Stomach smooth muscle (tissue), 2 donors: ENCODE measurements at regions not wholly inside any gene's neighbourhood (a gene's known extent, or its start where the extent isn't known, plus 50 kb on each side); places are given as distances from the start of the nearest gene placed in this dataset.
"Not testable (repeated sequence)": the region's sequence is repeated elsewhere in the genome, so short reads cannot be mapped to it uniquely, and the experiment has no call there.

Experiments
- H3K27ac ChIP-seq: one replicate; pipeline ENCODE4 v1.7.0; 2013; ENCODE audit warnings: mild to moderate bottlenecking, low read length, inconsistent platforms
- H3K27me3 ChIP-seq, 2 donors: one replicate each; pipeline ENCODE4 v1.7.0; 2013; ENCODE audit warnings: low read length in 2 of 2; ENCODE audit not compliant: insufficient read depth in 2 of 2, control insufficient read depth in 1 of 2
- H3K36me3 ChIP-seq, 2 donors: one replicate each; pipeline ENCODE4 v1.7.0; 2013; ENCODE audit warnings: low read length in 2 of 2; ENCODE audit not compliant: control insufficient read depth in 2 of 2, insufficient read depth in 2 of 2
- H3K4me1 ChIP-seq: one replicate; pipeline ENCODE4 v1.7.0; 2013; ENCODE audit warnings: low read length; ENCODE audit not compliant: control insufficient read depth, insufficient read depth
- H3K4me3 ChIP-seq, 2 donors: one replicate each; pipeline ENCODE4 v1.7.0; 2013; ENCODE audit warnings: low read length in 2 of 2
- H3K9ac ChIP-seq, 2 donors: one replicate each; pipeline ENCODE4 v1.7.0; 2013; ENCODE audit warnings: low read length in 2 of 2, mild to moderate bottlenecking in 1 of 2
- H3K9me3 ChIP-seq, 2 donors: one replicate each; pipeline ENCODE4 v1.7.0; 2013; ENCODE audit warnings: low read length in 2 of 2; ENCODE audit not compliant: control insufficient read depth in 2 of 2
- donor health status: healthy.
- donor health status: Pancreatic carcinoma.

DNA sequence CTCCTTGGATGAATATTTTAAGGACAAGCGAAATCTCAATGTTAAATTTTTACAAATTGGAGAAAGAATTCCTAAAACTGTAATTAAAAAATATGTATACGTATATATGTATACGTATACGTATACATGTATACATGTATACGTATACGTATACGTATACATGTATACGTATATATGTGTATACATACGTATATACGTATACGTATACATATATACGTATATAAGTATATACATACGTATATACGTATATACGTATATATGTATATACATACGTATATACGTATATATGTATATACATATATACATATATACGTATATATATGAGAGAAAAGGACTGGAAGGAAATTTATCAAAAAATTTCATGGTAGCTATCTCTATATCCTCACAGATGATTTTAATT, 110.2 kb upstream of the ACKR3 start:
- H3K9me3 ChIP-seq: peaks cover 0 to 4% of the 10 kb centered on the region in 2 donors
- no peak overlapping the region for H3K9ac ChIP-seq
- no peaks in the 10 kb centered on the region for H3K27me3 ChIP-seq
- no peak overlapping the region for H3K4me3 ChIP-seq
- no peak overlapping the region for H3K27ac ChIP-seq
- no peaks in the 10 kb centered on the region for H3K36me3 ChIP-seq
- no peaks in the 10 kb centered on the region for H3K4me1 ChIP-seq

DNA sequence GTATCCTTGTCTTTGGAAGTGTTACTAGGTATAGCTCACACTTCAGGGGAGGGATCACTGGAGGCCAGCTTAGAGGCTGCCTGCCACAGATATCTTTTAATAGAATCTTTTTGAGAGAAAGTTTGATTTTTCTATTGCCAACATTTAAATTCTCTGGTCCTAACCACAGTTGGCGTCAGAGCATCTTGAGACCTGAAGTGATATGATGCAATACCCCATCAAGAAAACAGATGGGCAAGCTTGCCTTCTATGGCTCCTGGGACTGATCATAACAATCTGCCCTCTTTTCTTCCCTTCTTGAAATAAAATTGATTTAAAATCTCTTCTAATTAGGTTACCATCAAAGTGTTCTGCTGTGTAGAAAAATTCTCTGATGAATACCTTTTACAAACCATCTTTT, 105.5 kb upstream of the ACKR3 start:
- H3K27me3 ChIP-seq: no peaks in the 10 kb centered on the region
- no peak overlapping the region for H3K27ac ChIP-seq
- no peak overlapping the region for H3K9ac ChIP-seq
- no peak overlapping the region for H3K4me3 ChIP-seq
- H3K9me3 ChIP-seq: peaks cover 5 to 11% of the 10 kb centered on the region in 2 donors
- H3K4me1 ChIP-seq: no peaks in the 10 kb centered on the region
- H3K36me3 ChIP-seq: no peaks in the 10 kb centered on the region

DNA sequence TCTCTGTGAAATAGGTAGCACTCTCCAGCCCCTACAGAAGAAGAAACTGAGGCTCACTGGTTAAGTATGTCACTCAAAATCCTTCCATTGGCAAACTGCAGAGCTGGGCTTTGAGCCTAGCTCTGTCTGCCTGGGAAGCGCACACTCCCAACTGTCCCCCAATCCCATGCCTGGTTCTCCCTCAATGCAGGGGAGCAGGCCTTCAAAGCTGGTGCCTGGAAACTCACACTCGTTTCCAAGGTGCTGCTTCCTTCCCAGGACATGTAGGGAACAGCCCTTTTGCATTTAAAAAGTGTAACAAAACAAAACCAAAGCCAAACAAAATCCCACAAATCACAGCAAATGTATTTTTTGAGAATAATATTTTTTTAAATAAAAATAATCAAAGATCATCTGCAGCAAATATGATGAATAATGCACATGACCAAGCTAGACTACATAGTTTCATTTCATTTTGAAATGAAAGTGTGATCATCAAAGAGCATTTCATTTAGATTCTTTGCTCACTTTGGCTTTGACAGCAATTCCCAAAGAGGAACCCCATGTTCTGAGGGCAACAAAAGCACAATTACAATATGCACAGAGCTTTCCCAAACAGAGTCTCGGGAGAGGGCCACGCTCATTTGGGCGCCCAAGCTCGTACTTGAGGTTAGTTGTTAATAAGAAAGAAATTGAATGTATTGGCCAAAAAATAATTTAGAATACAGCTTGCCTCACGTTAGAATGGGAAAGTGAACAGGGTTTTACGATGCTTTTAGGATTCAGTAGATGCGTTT, 96.7 kb upstream of the ACKR3 start:
- no peak overlapping the region for H3K4me3 ChIP-seq
- H3K9ac ChIP-seq: no peak overlapping the region
- no peak overlapping the region for H3K27ac ChIP-seq
- no peaks in the 10 kb centered on the region for H3K9me3 ChIP-seq
- H3K36me3 ChIP-seq: no peaks in the 10 kb centered on the region
- H3K4me1 ChIP-seq: no peaks in the 10 kb centered on the region
- no peaks in the 10 kb centered on the region for H3K27me3 ChIP-seq

DNA sequence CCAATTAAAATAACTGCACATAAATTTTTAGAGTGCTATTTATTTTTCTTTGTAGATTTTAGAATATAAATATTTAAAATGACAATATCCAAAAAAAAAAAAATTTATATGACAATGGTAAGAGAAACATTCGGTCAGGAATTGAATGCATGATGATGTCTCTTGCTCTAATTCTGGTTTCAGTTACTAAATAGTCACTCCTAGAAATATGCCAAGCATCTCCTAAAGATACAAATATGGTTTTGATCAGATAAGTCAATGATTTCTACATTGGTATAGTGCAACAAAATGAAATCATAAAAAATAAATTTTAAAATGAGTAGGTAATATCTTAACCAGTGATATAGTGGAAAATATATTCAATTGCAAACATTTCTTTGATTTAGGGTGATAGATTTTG, 95.9 kb upstream of the ACKR3 start:
- no peak overlapping the region for H3K4me3 ChIP-seq
- H3K36me3 ChIP-seq: no peaks in the 10 kb centered on the region
- no peaks in the 10 kb centered on the region for H3K4me1 ChIP-seq
- H3K27ac ChIP-seq: no peak overlapping the region
- H3K27me3 ChIP-seq: no peaks in the 10 kb centered on the region
- no peak overlapping the region for H3K9ac ChIP-seq
- H3K9me3 ChIP-seq: no peaks in the 10 kb centered on the region

DNA sequence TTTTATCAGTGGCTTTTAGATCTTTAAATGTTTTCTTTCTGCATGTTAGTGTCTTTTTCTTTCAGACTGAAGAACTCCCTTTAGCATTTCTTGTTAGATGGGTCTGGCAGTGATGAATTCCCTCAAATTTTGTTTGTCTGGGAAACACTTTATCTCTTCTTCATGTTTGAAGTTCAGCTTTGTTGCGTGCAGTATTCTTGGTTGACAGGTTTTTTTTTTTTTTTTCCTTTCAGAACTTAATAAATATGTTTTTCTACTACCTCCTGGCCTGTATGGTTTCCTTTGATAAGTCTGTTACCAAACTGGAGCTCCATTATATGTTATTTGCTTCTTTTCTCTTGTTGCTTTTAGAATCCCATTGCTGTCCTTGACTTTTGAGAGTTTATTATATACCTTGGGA, 89.8 kb upstream of the ACKR3 start:
- H3K4me1 ChIP-seq: no peaks in the 10 kb centered on the region
- H3K36me3 ChIP-seq: no peaks in the 10 kb centered on the region
- H3K27ac ChIP-seq: no peak overlapping the region
- H3K9ac ChIP-seq: no peak overlapping the region
- H3K27me3 ChIP-seq: no peaks in the 10 kb centered on the region
- H3K4me3 ChIP-seq: no peak overlapping the region
- peaks cover 0 to 11% of the 10 kb centered on the region in 2 donors for H3K9me3 ChIP-seq

DNA sequence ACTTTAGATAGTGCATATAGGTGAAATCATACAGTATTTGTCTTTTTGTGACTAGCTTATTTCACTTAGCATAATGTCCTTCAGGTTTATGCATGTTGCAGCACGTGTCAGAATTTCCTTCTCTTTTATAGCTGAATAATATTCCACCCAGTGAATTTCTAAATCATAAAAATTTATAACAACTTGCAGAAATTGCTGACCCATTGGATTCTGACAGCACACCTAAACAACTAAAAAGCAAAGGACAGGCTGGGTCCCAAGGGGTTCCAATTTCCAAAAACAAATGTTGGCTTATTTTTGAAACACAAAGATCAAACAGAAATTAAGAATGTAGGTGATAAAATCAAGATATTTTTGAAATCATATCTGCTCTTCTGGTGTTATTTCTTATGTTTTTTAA, 86.5 kb upstream of the ACKR3 start:
- no peaks in the 10 kb centered on the region for H3K36me3 ChIP-seq
- H3K4me3 ChIP-seq: no peak overlapping the region
- no peak overlapping the region for H3K9ac ChIP-seq
- H3K27ac ChIP-seq: no peak overlapping the region
- H3K27me3 ChIP-seq: peaks cover 0 to 2% of the 10 kb centered on the region in 2 donors
- H3K9me3 ChIP-seq: peaks cover 0 to 11% of the 10 kb centered on the region in 2 donors
- H3K4me1 ChIP-seq: no peaks in the 10 kb centered on the region

DNA sequence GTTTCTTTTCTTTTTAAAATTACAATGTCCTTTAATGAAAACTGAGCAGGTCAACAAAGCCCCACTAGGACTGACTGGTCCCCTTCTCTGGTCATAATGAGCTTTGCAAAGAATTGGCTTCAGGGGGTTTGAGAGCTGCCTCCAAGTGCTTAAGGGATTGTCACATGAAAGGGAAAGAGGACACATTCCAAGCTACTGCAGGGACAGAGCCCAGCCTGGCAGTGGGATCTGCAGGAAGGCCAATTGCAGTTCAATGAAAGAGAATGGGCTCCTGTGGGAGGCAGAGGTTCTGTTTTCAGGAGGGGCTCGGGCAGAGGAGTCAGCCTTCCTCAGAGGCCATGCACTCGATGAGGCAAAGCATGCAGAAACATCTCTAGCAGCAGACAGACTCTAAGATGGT, 84.1 kb upstream of the ACKR3 start:
- Histone ChIP-seq H3K9me3 (peaks cover 0 to 9% of the 10 kb centered on the region in 2 donors), H3K4me1 (no peaks in the 10 kb centered on the region), H3K36me3 (no peaks in the 10 kb centered on the region), H3K27me3 (peaks cover 0 to 2% of the 10 kb centered on the region in 2 donors), H3K27ac (no peak overlapping the region), H3K9ac (no peak overlapping the region), H3K4me3 (no peak overlapping the region)

DNA sequence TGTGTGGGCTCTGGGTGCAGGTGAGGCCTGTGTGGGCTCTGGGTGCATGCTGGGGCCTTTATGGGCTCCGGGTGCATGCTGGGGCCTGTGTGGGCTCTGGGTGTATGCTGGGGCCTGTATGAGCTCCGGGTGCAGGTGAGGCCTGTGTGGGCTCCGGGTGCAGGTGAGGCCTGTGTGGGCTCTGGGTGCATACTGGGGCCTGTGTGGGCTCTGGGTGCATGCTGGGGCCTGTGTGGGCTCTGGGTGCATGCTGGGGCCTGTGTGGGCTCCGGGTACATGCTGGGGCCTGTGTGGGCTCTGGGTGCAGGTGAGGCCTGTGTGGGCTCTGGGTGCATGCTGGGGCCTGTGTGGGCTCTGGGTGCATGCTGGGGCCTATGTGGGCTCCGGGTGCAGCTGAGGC, 80.5 kb upstream of the ACKR3 start:
- H3K27me3 ChIP-seq, H3K9me3 ChIP-seq, H3K4me1 ChIP-seq, H3K36me3 ChIP-seq, H3K27ac ChIP-seq, H3K4me3 ChIP-seq, H3K9ac ChIP-seq: not testable (repeated sequence)

DNA sequence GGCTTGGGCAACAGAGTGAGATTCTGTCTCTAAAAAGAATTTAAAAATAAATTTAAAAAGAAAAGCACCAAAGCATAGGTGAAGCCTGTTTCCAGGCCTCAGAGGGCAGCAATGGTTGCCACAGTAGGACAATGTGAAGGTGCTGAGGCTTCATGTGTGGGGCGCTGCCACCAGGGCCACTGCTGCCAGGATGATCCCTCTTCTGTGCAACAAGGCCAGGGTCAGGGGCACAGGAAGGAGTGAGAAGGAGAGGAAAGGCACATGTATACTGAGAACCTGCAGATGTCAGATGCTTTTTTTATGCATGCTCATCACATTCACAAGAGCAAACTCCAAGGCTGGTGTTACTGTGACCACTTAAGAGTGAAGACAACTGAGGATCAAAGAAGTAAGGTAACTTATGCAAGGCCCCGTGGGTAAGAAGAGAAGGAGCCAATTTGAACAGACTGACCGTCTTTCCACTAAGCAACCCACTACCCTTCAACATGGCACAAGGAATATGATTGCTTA, 79.7 kb upstream of the ACKR3 start:
- no peaks in the 10 kb centered on the region for H3K36me3 ChIP-seq
- no peak overlapping the region for H3K9ac ChIP-seq
- H3K4me1 ChIP-seq: no peaks in the 10 kb centered on the region
- peaks cover 0 to 4% of the 10 kb centered on the region in 2 donors for H3K27me3 ChIP-seq
- H3K27ac ChIP-seq: no peak overlapping the region
- H3K9me3 ChIP-seq: no peaks in the 10 kb centered on the region
- no peak overlapping the region for H3K4me3 ChIP-seq

DNA sequence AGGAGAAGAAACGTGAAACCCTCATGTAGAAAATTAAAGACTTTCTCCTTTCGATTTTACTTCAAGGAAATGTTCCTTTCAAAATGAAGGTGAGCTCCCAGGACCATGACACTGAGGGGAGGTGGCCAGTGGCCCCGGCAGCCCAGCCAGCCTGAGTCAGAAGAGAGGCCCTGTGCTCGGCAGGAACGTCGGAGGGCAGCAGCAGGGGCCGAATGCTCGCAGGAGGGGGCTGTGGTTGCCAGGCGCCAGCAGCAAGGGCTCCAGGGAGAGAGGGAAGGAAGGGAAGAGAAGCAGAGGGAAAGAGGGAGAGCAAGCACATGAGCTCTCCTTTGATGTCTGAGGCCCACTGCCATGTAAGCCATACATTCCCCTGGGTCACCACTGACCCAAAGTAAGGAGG, 73.3 kb upstream of the ACKR3 start:
- H3K4me3 ChIP-seq: no peak overlapping the region
- no peaks in the 10 kb centered on the region for H3K36me3 ChIP-seq
- H3K27me3 ChIP-seq: peaks cover 0 to 4% of the 10 kb centered on the region in 2 donors
- H3K9ac ChIP-seq: no peak overlapping the region
- H3K27ac ChIP-seq: no peak overlapping the region
- no peaks in the 10 kb centered on the region for H3K9me3 ChIP-seq
- no peaks in the 10 kb centered on the region for H3K4me1 ChIP-seq

DNA sequence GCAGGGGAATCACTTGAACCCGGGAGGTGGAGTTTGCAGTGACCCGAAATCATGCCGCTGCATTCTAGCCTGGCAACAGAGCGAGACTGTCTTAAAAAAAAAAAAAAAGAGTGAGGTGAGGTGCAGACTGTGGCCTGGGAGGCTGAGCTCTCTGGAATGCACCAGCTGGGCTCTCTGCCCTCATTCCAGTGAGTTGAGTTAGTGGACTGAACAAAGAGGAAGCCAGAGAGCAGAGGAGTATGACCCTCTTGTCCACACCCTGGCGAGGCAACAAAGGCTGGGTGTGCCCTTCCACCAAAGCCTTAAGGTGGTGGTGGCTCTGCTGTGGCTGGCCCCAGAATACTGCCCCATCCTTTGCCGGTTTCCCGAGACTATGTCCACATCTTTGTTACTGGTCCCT, 71.3 kb upstream of the ACKR3 start:
- Histone ChIP-seq H3K27ac (no peak overlapping the region), H3K9me3 (no peaks in the 10 kb centered on the region), H3K27me3 (peaks cover 0 to 4% of the 10 kb centered on the region in 2 donors), H3K36me3 (no peaks in the 10 kb centered on the region), H3K4me1 (no peaks in the 10 kb centered on the region), H3K9ac (no peak overlapping the region), H3K4me3 (no peak overlapping the region)
